ENCODE measurements at regions not wholly inside any gene's neighbourhood (a gene's known extent, or its start where the extent isn't known, plus 50 kb on each side); places are given as distances from the start of the nearest gene placed in this dataset.

GRCh38 chr2:43171789-43172188 is 54.6 kb downstream of the ZFP36L2 start:
- FAIRE-seq: no peak
- DNase-seq (ENCODE audit: low spot score): peak; percentile 45

DNA sequence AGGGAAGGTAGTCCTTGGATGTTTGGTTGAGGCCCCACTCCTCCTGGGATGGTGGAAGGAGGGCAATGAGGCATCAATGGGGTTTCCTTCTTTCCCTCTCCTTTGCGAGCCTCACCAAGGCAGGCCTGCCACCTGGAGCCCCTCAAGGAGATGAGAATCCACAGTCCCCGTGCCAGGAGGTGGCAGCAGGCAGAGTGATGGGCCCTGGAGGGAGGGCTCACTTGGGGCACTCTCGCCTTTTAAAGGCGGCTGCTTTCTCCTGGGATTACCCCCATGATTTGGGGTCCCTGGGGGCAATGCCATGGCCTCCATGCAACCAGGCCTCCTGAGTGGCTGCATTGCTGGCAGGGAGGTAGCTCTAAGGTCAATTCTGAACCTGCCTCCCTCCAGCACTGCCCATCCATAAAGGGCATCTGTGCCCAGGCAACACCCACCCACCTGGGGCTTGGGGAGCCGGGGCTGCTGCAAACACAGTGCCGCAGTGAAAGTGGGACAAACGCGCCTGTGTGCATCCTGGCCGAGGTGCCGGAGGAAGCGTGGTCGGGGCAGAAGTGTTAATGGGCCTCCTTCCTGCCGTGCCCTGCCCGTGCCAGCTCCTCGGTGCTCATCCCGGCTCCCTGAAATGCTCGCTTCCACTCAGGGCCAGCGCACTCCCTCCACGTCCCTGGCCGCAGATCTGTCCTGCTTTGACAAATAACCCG is 55.9 kb downstream of the ZFP36L2 start:
- FAIRE-seq: no peak
- no peak for DNase-seq (ENCODE audit: low spot score)

DNA sequence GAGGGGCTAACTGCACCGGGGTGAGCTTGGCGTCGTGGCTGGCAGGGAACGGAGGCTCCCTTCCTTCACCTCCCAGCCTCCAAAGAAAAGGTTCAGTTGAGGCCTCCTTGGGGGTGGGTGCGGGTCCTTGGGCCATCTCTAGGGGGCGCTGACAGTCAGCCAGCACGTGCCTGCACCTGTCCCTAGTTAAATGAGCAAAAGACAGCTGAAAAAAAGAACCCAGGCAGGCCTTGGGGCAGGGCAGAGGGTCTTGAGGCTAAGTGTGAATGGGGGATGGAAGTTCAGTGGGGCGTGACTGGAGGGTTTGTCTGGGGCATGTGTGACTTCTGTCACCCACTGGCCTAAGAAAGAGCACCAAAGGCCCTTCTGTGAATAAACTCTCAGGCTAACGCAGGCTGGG is 56.4 kb downstream of the ZFP36L2 start:
- DNase-seq (ENCODE audit: low spot score) (no peak), FAIRE-seq (no peak)

DNA sequence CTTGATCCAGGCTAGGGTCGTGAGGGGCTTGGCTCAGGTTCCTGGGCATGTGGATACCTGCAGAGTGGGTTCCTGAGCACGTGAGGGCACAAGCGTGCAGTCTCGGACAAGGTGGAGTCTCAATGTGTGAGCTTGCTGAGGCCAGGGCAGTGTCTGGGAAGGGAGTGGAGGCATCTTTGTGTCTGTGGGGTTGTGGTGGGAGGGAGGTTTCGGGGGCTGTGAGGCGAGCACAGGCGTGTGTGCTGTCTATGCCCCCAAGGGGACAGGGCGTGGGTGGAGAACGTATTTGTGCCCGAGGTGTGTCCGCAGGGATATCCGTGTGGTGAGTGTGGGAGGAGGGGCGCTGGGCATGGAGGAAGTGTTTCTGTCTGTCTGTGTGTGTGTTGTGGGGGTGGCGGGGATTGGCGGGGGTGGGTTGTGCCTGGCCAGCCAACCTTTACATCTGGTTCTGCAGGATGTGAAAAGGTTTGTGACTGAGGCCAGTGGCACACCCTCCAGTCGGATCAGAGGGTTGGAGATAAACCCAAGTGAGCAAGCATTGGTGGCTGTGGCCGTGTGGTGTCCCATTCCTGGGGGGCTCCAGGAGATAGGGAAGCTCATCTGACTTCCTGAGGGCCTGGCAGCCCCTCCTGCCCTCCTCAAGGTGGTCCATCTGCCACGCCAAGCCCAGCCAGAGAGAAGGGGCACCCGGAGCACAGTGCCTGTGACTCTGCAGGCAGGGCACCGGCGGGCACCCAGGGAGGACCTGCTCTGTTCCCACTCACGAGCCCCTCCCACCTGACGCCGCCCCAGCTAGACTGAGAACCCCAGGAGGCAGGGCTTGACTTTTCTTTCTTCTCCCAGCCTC is 57.1 kb downstream of the ZFP36L2 start:
- peak; percentile 82 for FAIRE-seq
- peak; percentile 63 for DNase-seq (ENCODE audit: low spot score)

DNA sequence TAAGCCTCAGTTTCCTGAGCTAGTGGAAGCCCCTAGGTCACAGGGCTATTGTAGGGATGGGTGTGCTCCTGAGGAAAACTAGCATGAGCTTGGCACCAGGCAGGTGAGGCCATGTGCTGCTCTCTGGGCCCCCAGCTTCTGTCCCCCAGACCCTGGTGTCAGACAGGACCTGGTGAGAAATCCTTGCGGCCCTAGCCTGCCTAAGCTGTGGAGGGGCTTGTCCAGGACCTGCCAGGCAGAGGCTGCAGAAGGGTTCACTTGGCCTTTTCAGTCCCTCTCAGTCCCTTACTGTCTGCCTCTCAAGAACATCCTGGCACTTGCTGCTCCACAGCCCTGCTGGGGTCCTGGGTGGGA is 58.4 kb downstream of the ZFP36L2 start:
- DNase-seq (ENCODE audit: low spot score) (no peak), FAIRE-seq (no peak)

DNA sequence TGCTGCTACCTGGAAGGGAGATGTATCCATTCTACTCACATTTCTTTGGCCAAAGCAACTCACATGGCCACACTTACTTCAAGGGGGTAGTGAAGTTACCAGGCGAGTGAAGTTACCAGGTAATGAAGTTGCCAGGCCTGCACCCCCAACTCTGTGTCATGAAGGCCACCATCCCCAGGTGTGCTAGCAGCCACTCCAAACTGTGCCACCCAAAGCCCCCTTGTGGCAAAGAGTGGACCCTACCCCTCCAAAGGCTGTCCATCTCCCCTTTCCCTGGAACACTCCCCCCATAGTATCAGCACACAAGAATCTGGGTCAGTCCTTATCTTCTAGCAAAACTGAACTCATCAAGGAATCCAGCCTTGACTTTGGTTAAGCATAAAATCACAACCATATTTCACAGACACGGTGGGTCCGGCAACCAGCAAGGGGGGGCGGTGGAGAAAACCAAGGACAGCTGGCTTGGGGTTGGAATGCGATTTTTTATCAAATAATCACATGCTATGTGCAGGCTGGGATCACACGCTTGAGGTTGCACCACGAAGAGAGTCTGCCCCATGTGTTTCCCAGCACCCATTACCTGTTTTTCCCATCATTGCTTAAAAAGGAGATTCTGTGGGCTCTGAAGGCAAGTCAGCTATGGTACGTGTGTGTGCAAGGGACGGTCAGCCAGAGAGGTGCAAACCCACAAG is 60.9 kb downstream of the ZFP36L2 start:
- no peak for FAIRE-seq
- no peak for DNase-seq (ENCODE audit: low spot score)

GRCh38 chr2:43164686-43165085 is 61.7 kb downstream of the ZFP36L2 start:
- FAIRE-seq (no peak), DNase-seq (ENCODE audit: low spot score) (no peak)

DNA sequence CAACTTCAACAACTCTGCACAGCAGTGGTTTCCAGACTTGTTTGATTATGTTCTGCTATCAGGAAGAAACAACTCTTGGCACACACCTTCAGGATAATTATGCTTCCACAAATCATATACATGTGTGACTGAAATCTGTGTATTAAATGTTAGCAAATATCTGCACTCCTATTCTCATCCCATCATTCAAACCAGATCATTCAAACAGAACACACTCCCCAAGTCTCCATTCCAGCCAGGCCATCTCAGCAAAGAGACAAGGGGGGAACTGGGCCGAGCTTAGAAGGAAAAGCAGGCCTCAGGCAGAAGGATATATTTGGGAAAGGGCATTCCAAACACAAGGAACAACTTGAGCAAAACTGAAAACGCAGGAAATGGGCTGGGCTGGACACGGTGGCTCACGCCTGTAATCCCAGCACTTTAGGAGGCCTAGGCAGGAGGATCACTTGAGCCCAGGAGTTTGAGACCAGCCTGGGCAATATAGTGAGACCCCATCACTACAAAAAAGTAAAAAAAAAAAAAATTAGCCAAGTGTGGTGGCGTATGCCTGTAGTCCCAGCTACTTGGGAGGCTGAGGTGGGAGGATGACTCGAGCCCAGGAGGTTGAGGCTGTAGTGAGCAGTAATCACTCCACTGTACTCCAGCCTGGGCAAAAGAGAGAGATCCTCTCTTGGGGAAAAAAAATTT is 62.7 kb downstream of the ZFP36L2 start:
- DNase-seq (ENCODE audit: low spot score) (no peak), FAIRE-seq (no peak)

GRCh38 chr2:43162511-43162776 is 64.0 kb downstream of the ZFP36L2 start:
- FAIRE-seq: no peak
- no peak for DNase-seq (ENCODE audit: low spot score)

GRCh38 chr2:43161650-43162510 is 64.5 kb downstream of the ZFP36L2 start:
- FAIRE-seq: no peak
- no peak for DNase-seq (ENCODE audit: low spot score)

- FAIRE-seq (no peak), DNase-seq (ENCODE audit: low spot score) (no peak)
These were observed 65.6 kb downstream of the ZFP36L2 start for GRCh38 chr2:43160778-43161177.

DNA sequence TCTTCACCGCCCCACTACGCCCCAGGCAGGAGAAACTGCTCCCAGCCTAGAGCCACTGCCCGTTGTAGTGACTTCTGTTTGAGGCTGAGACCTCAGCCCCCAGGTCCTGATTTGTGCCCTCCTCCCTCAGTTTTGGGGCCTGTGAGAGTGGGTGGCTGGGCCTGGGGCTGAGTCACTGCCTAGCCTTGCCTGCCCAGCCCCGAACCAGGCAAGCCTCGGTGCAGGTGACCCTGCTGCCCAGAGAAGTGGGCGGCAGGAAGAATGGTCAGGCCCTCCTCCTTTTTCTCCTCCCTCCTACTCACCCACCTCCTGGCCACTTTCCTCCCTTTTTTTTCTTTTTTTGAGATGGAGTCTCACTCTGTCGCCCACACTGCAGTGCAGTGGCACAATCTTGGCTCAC is 66.6 kb downstream of the ZFP36L2 start:
- FAIRE-seq: no peak

DNA sequence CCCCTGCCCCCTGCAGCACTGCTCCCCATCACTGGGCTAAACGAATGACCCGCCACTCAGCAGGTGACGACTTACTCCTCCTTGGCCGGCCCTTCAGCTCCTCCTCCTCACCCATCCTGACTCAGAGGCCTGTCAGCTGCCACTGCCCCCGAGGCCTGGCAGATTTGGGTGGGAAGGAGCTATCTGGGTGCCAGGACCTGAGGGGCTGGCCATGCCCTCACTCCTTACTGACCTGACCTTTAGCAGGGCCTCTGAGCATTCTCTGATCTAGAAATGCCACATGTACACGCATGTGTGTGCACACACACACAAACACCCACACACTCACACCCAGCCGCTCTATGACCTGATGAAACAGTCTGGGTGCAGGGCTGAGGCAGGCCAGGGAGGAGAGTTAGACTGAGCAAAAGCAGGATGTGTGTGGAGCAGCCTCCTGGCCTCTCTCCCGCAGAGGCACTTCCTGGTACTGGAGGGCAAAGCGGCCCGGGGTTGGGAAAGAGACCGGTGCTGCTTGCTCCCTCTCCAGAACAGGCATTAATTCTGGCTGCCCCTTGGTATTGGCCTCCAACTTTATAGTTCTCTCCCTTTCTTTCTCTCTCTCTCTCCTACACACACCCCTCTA is 68.0 kb downstream of the ZFP36L2 start:
- no peak for FAIRE-seq
- DNase-seq (ENCODE audit: low spot score): peak; percentile 78

More for the DNA sequence above, 66.6 kb downstream of the ZFP36L2 start:
- peak; percentile 69 for DNase-seq (ENCODE audit: low spot score)

- FAIRE-seq: no peak
These were observed 68.7 kb downstream of the ZFP36L2 start for GRCh38 chr2:43157506-43158246.

GRCh38 chr2:43155851-43156411 is 70.5 kb downstream of the ZFP36L2 start:
- FAIRE-seq (no peak), DNase-seq (ENCODE audit: low spot score) (no peak)

More at GRCh38 chr2:43157506-43158246, 68.7 kb downstream of the ZFP36L2 start:
- no peak for DNase-seq (ENCODE audit: low spot score)

DNA sequence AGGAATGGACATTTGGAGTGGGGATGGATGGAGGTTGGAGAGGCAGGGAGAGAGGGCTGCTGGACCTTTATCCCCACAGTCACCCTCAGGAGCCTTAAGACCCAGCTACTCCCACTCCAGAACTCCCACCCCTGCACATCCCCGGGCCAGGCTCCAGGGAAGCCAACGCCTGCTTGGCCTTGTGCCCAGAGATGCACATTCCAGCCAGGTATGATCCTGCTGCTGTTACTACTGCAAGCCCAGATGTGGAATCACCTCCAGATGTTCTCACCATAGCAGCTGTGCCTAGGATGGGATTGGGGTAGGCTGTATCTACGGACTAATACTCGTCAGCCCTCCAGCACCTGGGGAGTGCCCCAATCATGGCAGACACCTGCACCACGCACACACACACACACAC is 71.7 kb downstream of the ZFP36L2 start:
- DNase-seq (ENCODE audit: low spot score) (no peak), FAIRE-seq (no peak)

GRCh38 chr2:43152741-43153647 is 73.4 kb downstream of the ZFP36L2 start:
- no peak for FAIRE-seq
- DNase-seq (ENCODE audit: low spot score): no peak

GRCh38 chr2:43152186-43152585 is 74.2 kb downstream of the ZFP36L2 start:
- no peak for DNase-seq (ENCODE audit: low spot score)

More at GRCh38 chr2:43152186-43152585, 74.2 kb downstream of the ZFP36L2 start:
- FAIRE-seq: no peak

Data from urothelium cell line (cell line).